Transverse colon (tissue), 4 donors: ENCODE measurements at regions not wholly inside any gene's neighbourhood (a gene's known extent, or its start where the extent isn't known, plus 50 kb on each side); places are given as distances from the start of the nearest gene placed in this dataset.

ENCODE experiments used
- DNase-seq: peaks from one replicate; pipeline ENCODE4 v3.0.0-alpha.2; 2019
- H3K27ac ChIP-seq, 4 donors: fragments of 200-600 bp; sonication (generic); 2 replicates each; pipeline ENCODE4 v1.5.1; 2016 to 2018; ENCODE audit warnings: inconsistent platforms in 4 of 4
- H3K27me3 ChIP-seq: fragments of 200-600 bp; sonication (generic); 2 replicates; pipeline ENCODE4 v1.5.1; 2017; ENCODE audit warnings: inconsistent platforms
- H3K36me3 ChIP-seq, 4 donors: fragments of 200-600 bp; sonication (generic); 2 replicates each; pipeline ENCODE4 v1.5.1; 2017 to 2019; ENCODE audit warnings: inconsistent platforms in 4 of 4
- H3K4me1 ChIP-seq, 4 donors: fragments of 200-600 bp; sonication (generic); 2 replicates each; pipeline ENCODE4 v1.5.1; 2017 to 2020; ENCODE audit warnings: inconsistent platforms in 4 of 4
- H3K4me3 ChIP-seq, 4 donors: fragments of 200-600 bp; sonication (generic); 1 replicate in 1 of 4; 2 replicates in 3 of 4; pipeline versions ENCODE4 v1.5.1 to v1.6.1; 2017 to 2019; ENCODE audit warnings: inconsistent platforms in 4 of 4
- H3K9me3 ChIP-seq, 2 donors: fragments of 200-600 bp; sonication (generic); 2 replicates each; pipeline ENCODE4 v1.5.1; 2017 to 2019; ENCODE audit warnings: inconsistent platforms in 2 of 2
- CTCF ChIP-seq, 5 experiments: fragments of 200-600 bp in 3 of 5; fragments of 450-650 bp in 2 of 5; sonication (generic) in 3 of 5; IDR thresholded peaks; 1 replicate in 2 of 5; 2 replicates in 3 of 5; pipeline ENCODE4 v1.5.1; 2016 to 2017; ENCODE audit warnings: antibody characterized with exemption in 5 of 5, inconsistent platforms in 3 of 5, mild to moderate bottlenecking in 2 of 5, moderate library complexity in 1 of 5
- EP300 ChIP-seq: sonication (generic); formaldehyde crosslinking; IDR thresholded peaks from one replicate; pipeline ENCODE4 v1.6.1; 2017; ENCODE audit warnings: antibody characterized with exemption, low read depth
- POLR2A ChIP-seq: fragments of 450-650 bp; IDR thresholded peaks from one replicate; pipeline ENCODE4 v1.6.1; 2016; ENCODE audit warnings: antibody characterized with exemption, mild to moderate bottlenecking, moderate library complexity
- POLR2AphosphoS5 ChIP-seq, 3 donors: sonication (generic); formaldehyde crosslinking; IDR thresholded peaks; one replicate each; pipeline ENCODE4 v1.6.1; 2016; ENCODE audit warnings: antibody characterized with exemption in 3 of 3
- WGBS, 2 donors: methylation state at CpG; one replicate each; pipeline ENCODE4 v1.1.5; 2018; ENCODE audit warnings: low coverage in 1 of 2; 5-methylcytosine and 5-hydroxymethylcytosine counted together
- in situ Hi-C, 4 donors: fragments of 200-750 bp; cut with MboI; loops; one replicate each; pipeline versions ENCODE4 v1.15.0 to v1.15.1; 2017; ENCODE audit warnings: low sequenced_read_pairs in 3 of 4, low pct_ligation_motif_present in 1 of 4, low pct_unique_long_range_greater_than_20kb in 1 of 4
- intact Hi-C: fragments of 100-400 bp; cut with DNase I; formaldehyde crosslinking; loops from one replicate; pipeline ENCODE4 v1.15.1; 2023; ENCODE audit warnings: low total_unique reads

- intact Hi-C loops: no loop called here
- H3K36me3 ChIP-seq: no peaks in the 10 kb centered on the region
- no peak for DNase-seq
- in situ Hi-C loops: no loop called here
- 74 to 83% methylated on average over 2 of the region's 2 CpGs for WGBS, 2 donors
- no peaks in the 10 kb centered on the region for H3K9me3 ChIP-seq
- TF ChIP-seq CTCF (IDR thresholded peaks at IDR 0.05) (no peak), EP300 (no peak), POLR2A (no peak)
- H3K27me3 ChIP-seq: no peaks in the 10 kb centered on the region
- no peaks in the 10 kb centered on the region for H3K4me1 ChIP-seq
- H3K4me3 ChIP-seq: no peak overlapping the region
- H3K27ac ChIP-seq: no peak overlapping the region
Measured at GRCh38 chr4:43348591-43348990, 456.1 kb downstream of the GRXCR1 start.

- no peak overlapping the region for H3K4me3 ChIP-seq
- H3K4me1 ChIP-seq: no peaks in the 10 kb centered on the region
- no peaks in the 10 kb centered on the region for H3K9me3 ChIP-seq
- no peaks in the 10 kb centered on the region for H3K27me3 ChIP-seq
- no peak overlapping the region for H3K27ac ChIP-seq
- WGBS, 2 donors: 0 to 24% methylated on average over 1 of the region's 1 CpG
- TF ChIP-seq EP300 (no peak), POLR2A (no peak), POLR2AphosphoS5 (IDR thresholded peaks at IDR 0.05) (no peak), CTCF (IDR thresholded peaks at IDR 0.05) (no peak)
- intact Hi-C loops (no loop called here), in situ Hi-C loops (no loop called here)
- no peak for DNase-seq
- no peaks in the 10 kb centered on the region for H3K36me3 ChIP-seq
Measured at GRCh38 chr4:43351970-43352806, 459.7 kb downstream of the GRXCR1 start.

- Histone ChIP-seq H3K27ac (no peak overlapping the region), H3K9me3 (no peaks in the 10 kb centered on the region), H3K4me1 (no peaks in the 10 kb centered on the region), H3K36me3 (no peaks in the 10 kb centered on the region), H3K27me3 (no peaks in the 10 kb centered on the region), H3K4me3 (no peak overlapping the region)
- WGBS, 2 donors: 24 to 48% methylated on average over 3 of the region's 3 CpGs
- in situ Hi-C loops: no loop called here
- no peak for DNase-seq
- intact Hi-C loops: no loop called here
- TF ChIP-seq EP300: no peak
- peak in 1 of 3 donors; percentile 55 for TF ChIP-seq POLR2AphosphoS5 (IDR thresholded peaks at IDR 0.05)
Measured at GRCh38 chr4:43352859-43353258, 460.3 kb downstream of the GRXCR1 start.

GRCh38 chr4:43353552-43353951 is 461.0 kb downstream of the GRXCR1 start:
- TF ChIP-seq EP300 (no peak), POLR2AphosphoS5 (IDR thresholded peaks at IDR 0.05) (no peak), CTCF (IDR thresholded peaks at IDR 0.05) (no peak), POLR2A (no peak)
- H3K27me3 ChIP-seq: no peaks in the 10 kb centered on the region
- no peak overlapping the region for H3K4me3 ChIP-seq
- no peak for DNase-seq
- H3K9me3 ChIP-seq: no peaks in the 10 kb centered on the region
- in situ Hi-C loops (no loop called here), intact Hi-C loops (no loop called here)
- no peaks in the 10 kb centered on the region for H3K36me3 ChIP-seq
- H3K4me1 ChIP-seq: no peaks in the 10 kb centered on the region
- WGBS, 2 donors: 43 to 47% methylated on average over 1 of the region's 1 CpG
- H3K27ac ChIP-seq: no peak overlapping the region
